Muscle layer of duodenum (tissue), 2 donors: ENCODE measurements at regions not wholly inside any gene's neighbourhood (a gene's known extent, or its start where the extent isn't known, plus 50 kb on each side); places are given as distances from the start of the nearest gene placed in this dataset.
"Not testable (repeated sequence)": the region's sequence is repeated elsewhere in the genome, so short reads cannot be mapped to it uniquely, and the experiment has no call there.

Source experiments
- H3K27ac ChIP-seq: one replicate; pipeline ENCODE4 v1.7.0; 2013; ENCODE audit warnings: mild to moderate bottlenecking, low read length
- H3K27me3 ChIP-seq: one replicate; pipeline ENCODE4 v1.7.0; 2013; ENCODE audit warnings: low read depth, mild to moderate bottlenecking, control low read depth, low read length
- H3K36me3 ChIP-seq, 2 donors: one replicate each; pipeline ENCODE4 v1.7.0; 2013; ENCODE audit warnings: low read length in 2 of 2, control low read depth in 1 of 2, mild to moderate bottlenecking in 1 of 2; ENCODE audit not compliant: insufficient read depth in 2 of 2, control insufficient read depth in 1 of 2
- H3K4me1 ChIP-seq, 2 donors: one replicate each; pipeline ENCODE4 v1.7.0; 2013; ENCODE audit warnings: low read length in 2 of 2, mild to moderate bottlenecking in 2 of 2, control low read depth in 1 of 2, moderate library complexity in 1 of 2; ENCODE audit not compliant: insufficient read depth in 2 of 2, control insufficient read depth in 1 of 2
- H3K4me3 ChIP-seq, 2 donors: one replicate each; pipeline ENCODE4 v1.7.0; 2013; ENCODE audit warnings: low read length in 2 of 2, low read depth in 1 of 2, mild to moderate bottlenecking in 1 of 2
- H3K9me3 ChIP-seq, 2 donors: one replicate each; pipeline ENCODE4 v1.7.0; 2013; ENCODE audit warnings: low read length in 2 of 2, control low read depth in 1 of 2, mild to moderate bottlenecking in 1 of 2; ENCODE audit not compliant: control insufficient read depth in 1 of 2
- donor health status: healthy.

DNA sequence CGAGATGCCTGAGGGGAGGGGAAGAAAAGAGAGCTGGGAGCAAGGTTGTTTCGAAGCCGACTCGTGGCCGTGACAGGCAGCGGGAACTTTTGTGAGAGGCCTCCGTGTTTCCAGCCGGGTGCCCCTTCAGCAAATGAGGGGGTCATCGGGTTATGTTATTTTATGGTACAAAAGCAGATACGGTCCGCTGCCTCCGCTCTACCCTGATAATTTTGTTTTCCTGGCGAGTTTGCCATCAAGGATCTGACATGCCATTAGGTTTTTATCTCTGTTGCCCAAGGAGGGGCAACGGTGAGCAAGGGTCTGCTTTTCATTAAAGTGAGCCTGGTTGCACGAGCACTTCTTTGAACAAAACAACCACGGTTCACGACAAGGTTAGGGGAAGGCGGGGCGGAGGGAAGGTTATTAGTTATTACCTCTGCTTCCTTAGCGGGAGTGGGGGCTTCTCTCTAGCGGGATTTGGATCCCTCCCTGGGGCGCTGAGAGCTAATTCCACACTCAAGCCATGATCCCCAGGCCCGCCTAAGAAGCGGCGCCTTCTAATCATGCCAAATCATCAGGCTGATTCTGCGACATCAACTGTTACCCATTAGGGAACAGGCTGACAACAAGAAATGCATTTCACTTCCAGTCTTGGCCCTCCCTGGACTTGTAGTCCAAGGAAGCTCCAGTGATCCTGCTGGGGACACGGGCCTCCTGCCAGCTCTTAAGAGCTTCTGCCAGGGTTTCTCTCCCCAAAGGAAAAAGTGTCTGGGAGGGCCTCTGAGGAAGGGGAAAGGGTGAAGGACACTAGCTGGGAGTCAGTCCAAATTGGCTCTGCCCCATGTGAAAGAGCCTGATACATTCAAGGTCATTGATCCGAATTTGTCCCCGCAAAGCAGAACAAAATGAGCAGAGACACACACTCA is 617.7 kb downstream of the MID1IP1 start:
- Histone ChIP-seq H3K27me3 (no peaks in the 10 kb centered on the region), H3K36me3 (no peaks in the 10 kb centered on the region), H3K4me3 (no peak overlapping the region), H3K9me3 (no peaks in the 10 kb centered on the region), H3K27ac (no peak overlapping the region), H3K4me1 (peaks cover 0 to 3% of the 10 kb centered on the region in 2 donors)

DNA sequence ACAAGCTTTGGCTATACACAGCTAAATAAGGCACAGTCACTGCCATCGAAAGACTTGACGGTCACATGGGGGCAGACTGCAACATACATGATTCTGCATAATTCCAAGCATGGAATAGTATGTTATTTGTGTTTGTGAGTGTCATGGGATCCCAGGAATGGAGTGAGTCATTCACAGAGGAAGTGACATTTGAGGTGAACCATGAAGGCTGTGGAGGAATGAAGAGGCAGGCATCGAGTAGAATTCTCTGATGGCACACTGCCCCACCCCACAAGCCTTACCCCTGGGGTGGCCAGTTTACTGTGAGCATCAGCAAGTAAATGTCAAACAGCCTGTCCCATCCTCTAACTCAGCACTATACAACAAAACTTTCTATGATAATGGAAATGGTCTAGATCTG is 619.7 kb downstream of the MID1IP1 start:
- Histone ChIP-seq H3K4me3 (no peak overlapping the region), H3K27me3 (no peaks in the 10 kb centered on the region), H3K27ac (no peak overlapping the region), H3K36me3 (no peaks in the 10 kb centered on the region), H3K9me3 (no peaks in the 10 kb centered on the region), H3K4me1 (peaks cover 0 to 3% of the 10 kb centered on the region in 2 donors)

DNA sequence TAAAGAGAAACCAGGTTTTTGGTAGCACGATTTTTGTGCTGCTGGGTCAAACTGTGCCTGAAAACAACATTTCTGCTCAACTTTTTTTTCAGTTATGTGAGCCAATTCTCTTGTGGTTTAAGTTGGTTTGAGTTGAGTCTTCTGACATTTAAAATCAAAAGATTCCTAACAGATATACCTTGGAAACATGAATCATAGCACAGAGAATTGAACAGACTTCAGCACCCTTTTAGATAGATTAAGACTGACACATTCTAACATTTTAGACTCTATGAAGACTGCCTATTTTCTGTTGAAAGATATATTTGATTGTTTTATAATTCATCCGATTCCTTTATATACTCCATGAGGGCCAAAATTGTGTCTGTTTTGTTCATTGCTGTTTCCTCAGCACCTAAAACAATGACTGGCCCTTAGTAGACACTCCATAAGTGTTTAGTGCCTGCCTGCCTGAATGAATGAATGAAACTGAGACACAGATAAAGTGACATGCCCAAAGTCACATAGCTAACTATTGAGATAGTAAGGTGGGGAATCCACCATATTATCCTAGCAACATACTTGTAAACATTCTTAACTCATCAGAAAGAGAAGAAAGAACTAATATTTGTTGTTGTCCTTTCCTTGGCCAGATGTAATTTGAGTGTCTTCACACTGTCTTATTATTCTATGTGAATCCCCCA is 624.0 kb downstream of the MID1IP1 start:
- Histone ChIP-seq H3K36me3 (no peaks in the 10 kb centered on the region), H3K4me3 (no peak overlapping the region), H3K27ac (no peak overlapping the region), H3K4me1 (peaks cover 0 to 7% of the 10 kb centered on the region in 2 donors), H3K9me3 (no peaks in the 10 kb centered on the region), H3K27me3 (no peaks in the 10 kb centered on the region)

DNA sequence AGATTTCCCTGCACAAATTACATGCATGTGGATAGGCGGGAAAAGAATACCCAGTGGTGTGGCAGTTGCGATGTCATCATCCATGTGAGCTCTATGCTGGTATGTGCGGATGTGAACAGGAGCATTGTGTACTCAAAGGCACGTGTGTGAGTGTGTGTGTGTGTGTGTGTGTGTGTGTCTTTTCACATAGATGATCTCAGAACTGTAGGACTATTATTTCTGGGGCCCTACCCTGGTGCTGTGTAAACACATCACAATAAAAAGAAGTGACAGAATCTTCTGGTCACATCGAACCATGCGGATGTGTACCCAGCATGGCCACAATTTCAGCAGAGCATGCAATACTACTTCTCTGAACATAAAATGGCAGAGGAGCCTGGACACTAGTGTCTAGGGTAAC is 624.8 kb downstream of the MID1IP1 start:
- H3K27me3 ChIP-seq: no peaks in the 10 kb centered on the region
- no peaks in the 10 kb centered on the region for H3K36me3 ChIP-seq
- peaks cover 0 to 7% of the 10 kb centered on the region in 2 donors for H3K4me1 ChIP-seq
- no peak overlapping the region for H3K27ac ChIP-seq
- no peak overlapping the region for H3K4me3 ChIP-seq
- no peaks in the 10 kb centered on the region for H3K9me3 ChIP-seq

DNA sequence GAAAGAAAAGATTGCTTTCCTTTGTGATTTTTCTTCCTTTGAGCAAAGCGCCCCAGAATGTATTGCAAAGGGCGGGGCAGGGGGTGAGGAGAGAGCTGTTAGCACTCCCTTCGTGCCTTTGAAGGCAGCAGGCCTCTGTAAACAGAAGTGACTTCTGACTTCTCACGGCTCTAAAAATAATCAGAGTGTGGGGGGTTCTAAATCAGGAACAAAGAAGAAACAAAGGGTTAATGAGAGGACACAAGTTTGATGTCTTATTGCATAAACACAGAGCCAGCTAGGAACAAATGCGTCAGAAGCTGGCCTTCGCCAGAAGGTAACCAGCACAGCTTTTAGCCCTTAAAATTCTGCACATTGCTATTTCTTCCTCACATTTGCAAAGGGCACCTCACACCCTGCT is 626.2 kb downstream of the MID1IP1 start:
- Histone ChIP-seq H3K27ac (no peak overlapping the region), H3K4me1 (peaks cover 0 to 7% of the 10 kb centered on the region in 2 donors), H3K9me3 (no peaks in the 10 kb centered on the region), H3K27me3 (no peaks in the 10 kb centered on the region), H3K36me3 (no peaks in the 10 kb centered on the region), H3K4me3 (no peak overlapping the region)

DNA sequence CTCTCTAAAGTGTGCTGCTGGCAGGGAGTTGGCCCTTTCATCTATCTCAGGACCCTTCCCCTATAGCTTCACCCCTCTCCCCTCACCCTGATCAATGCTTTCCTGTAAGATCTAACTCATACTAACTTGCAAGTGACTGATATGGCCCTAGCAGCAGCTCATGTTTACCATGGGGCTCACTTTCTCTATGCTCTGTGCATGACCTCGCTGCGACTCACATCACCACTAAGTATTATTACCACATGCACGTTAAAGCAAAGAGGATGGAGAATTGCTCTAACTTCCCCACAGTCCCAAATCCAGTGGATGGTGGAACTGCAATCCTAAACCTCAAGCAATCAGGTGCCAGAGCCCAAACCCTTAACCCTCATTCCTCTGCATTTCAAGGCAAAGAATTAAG is 626.6 kb downstream of the MID1IP1 start:
- H3K9me3 ChIP-seq: no peaks in the 10 kb centered on the region
- H3K27ac ChIP-seq: no peak overlapping the region
- H3K4me3 ChIP-seq: no peak overlapping the region
- H3K4me1 ChIP-seq: peaks cover 0 to 7% of the 10 kb centered on the region in 2 donors
- H3K27me3 ChIP-seq: no peaks in the 10 kb centered on the region
- H3K36me3 ChIP-seq: no peaks in the 10 kb centered on the region

DNA sequence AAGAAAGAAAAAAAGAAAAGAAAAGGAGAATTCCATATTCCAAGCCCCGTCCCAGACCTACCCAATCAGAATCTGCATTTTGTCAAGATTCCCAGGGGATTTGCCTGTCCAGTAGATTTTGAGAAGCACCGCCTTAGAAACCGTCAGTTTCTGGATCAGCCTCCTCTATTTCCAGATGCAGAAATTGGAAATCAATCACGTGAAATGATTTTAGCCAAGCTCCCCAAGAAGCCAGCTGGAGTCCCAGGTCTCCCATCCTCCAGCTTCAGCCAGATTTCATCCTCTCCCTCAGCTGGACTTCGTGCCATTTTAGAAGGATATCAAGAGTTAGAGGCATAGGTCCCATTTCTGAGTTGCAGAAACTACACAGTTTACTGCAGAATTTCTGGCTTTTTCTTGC is 629.3 kb downstream of the MID1IP1 start:
- Histone ChIP-seq H3K4me1 (peaks cover 0 to 7% of the 10 kb centered on the region in 2 donors), H3K27me3 (no peaks in the 10 kb centered on the region), H3K27ac (no peak overlapping the region), H3K36me3 (no peaks in the 10 kb centered on the region), H3K4me3 (no peak overlapping the region), H3K9me3 (no peaks in the 10 kb centered on the region)

DNA sequence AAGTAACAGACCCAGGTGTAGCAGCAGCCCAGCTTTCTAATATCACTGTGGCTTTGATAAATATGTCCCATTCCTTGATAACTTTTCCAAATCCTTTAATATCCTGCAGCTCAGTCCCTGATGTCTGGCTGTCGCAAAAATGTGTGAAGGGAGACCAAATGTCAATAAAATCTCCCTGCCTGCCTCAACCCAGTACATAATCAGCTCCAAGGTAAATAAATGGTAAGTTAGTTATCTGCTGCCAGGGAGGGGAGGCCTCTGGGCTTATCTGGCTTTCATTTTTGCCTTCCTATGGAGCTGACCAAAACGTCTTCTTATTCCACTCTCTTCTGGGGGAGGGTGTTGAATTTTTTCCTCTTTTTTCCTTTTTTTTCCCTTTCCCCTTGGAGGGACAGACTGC is 630.6 kb downstream of the MID1IP1 start:
- Histone ChIP-seq H3K36me3 (no peaks in the 10 kb centered on the region), H3K27me3 (no peaks in the 10 kb centered on the region), H3K27ac (no peak overlapping the region), H3K4me1 (peaks cover 0 to 7% of the 10 kb centered on the region in 2 donors), H3K9me3 (no peaks in the 10 kb centered on the region), H3K4me3 (no peak overlapping the region)

DNA sequence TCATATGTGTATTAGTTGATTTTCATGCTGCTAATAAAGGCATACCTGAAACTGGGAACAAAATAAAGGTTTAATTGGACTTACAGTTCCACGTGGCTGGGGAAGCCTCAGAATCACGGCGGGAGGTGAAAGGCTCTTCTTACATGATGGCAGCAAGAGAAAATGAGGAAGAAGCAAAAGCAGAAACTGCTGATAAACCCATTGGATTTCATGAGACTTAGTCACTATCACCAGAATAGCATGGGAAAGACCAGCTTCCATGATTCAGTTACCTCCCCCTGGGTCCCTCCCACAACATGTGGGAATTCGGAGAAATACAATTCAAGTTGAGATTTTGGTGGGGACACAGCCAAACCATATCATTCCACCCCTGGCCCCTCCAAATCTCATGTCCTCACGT is 633.4 kb downstream of the MID1IP1 start:
- not testable (repeated sequence) for H3K4me3 ChIP-seq, H3K9me3 ChIP-seq, H3K27me3 ChIP-seq, H3K4me1 ChIP-seq, H3K27ac ChIP-seq, H3K36me3 ChIP-seq

DNA sequence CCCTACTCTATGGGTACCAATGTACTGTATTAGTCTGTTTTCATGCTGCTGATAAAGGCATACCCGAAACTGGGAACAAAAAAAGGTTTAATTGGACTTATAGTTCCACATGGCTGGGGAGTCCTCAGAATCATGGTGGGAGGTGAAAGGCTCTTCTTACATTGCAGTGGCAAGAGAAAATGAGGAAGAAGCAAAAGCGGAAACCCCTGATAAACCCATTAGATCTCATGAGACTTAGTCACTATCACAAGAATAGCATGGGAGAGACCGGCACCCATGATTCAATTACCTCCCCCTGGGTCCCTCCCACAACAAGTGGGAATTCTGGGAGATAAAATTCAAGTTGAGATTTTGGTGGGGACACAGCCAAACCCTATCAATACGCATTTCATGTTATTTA is 635.3 kb downstream of the MID1IP1 start:
- H3K4me3 ChIP-seq, H3K27ac ChIP-seq, H3K27me3 ChIP-seq, H3K36me3 ChIP-seq, H3K4me1 ChIP-seq, H3K9me3 ChIP-seq: not testable (repeated sequence)

DNA sequence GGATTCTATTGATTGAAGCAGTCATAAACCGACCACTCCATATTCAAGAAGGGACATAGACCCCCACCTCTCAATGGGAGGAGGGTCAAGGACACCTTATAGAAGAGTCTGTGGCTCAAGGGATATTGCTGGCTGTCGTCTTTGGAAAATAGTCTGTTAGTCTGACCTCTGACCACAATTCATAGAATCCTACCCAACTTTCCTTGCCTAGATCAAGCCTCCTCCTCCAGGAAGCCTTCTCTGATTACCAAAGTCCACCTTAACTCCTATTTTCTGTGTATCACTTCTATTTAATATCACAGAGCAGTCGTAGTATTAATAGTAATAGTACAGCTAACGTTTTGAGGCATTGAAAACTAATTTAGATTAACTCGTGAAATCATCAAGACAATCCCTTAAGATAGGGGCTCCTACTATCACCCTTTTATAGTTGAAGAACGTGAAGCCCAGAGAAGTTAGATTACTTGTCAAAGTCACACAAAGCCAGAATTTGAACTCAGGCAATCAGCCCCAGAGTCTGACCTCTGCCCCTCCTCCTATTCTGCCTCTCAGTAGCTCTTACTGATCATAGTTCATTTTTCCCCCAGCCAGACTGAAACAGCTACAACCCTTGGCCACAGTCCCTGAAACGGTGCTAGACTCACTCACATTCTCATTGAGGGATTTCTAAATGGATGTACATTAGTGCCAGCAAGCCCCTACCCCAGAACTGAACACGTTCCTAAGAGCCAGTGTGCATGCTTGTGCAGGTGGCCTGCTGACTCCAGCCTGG is 636.6 kb downstream of the MID1IP1 start:
- Histone ChIP-seq H3K9me3 (no peaks in the 10 kb centered on the region), H3K27me3 (no peaks in the 10 kb centered on the region), H3K36me3 (no peaks in the 10 kb centered on the region), H3K27ac (no peak overlapping the region), H3K4me3 (no peak overlapping the region), H3K4me1 (no peaks in the 10 kb centered on the region)
